Neural progenitor cell (in vitro differentiated cells): ENCODE measurements at regions not wholly inside any gene's neighbourhood (a gene's known extent, or its start where the extent isn't known, plus 50 kb on each side); places are given as distances from the start of the nearest gene placed in this dataset.

Experiments
- DNase-seq: peaks from one replicate; pipeline ENCODE4 v3.0.0-alpha.2; 2016; ENCODE audit warnings: low spot score
- H2AFZ ChIP-seq: fragments of 200-600 bp; sonication (generic); replicated peaks from 2 replicates; pipeline ENCODE4 v1.6.1; 2016; ENCODE audit warnings: antibody characterized with exemption
- H3F3A ChIP-seq: fragments of 200-600 bp; sonication (generic); 2 replicates; pipeline ENCODE4 v1.6.1; 2016; ENCODE audit warnings: antibody characterized with exemption, low read depth
- H3K27ac ChIP-seq: fragments of 200-600 bp; sonication (generic); 2 replicates; pipeline ENCODE4 v1.5.1; 2016; ENCODE audit warnings: mild to moderate bottlenecking
- H3K27me3 ChIP-seq: fragments of 200-600 bp; sonication (generic); 2 replicates; pipeline ENCODE4 v1.6.1; 2016; ENCODE audit warnings: mild to moderate bottlenecking, moderate library complexity
- H3K36me3 ChIP-seq: fragments of 200-600 bp; sonication (generic); 2 replicates; pipeline ENCODE4 v1.5.1; 2016
- H3K4me1 ChIP-seq: fragments of 200-600 bp; sonication (generic); 2 replicates; pipeline ENCODE4 v1.6.1; 2016; ENCODE audit warnings: mixed run types
- H3K4me2 ChIP-seq: fragments of 200-600 bp; sonication (generic); 2 replicates; pipeline ENCODE4 v1.6.1; 2016
- H3K4me3 ChIP-seq: fragments of 200-600 bp; sonication (generic); 2 replicates; pipeline ENCODE4 v1.5.1; 2016
- H3K79me2 ChIP-seq: fragments of 200-600 bp; sonication (generic); 2 replicates; pipeline ENCODE4 v1.6.1; 2016; ENCODE audit warnings: low read depth
- H3K9ac ChIP-seq: fragments of 200-600 bp; sonication (generic); 2 replicates; pipeline ENCODE4 v1.6.1; 2016
- H3K9me3 ChIP-seq: fragments of 200-600 bp; sonication (generic); 2 replicates; pipeline ENCODE4 v1.5.1; 2016; ENCODE audit warnings: low read depth
- H4K20me1 ChIP-seq: fragments of 200-600 bp; sonication (generic); 2 replicates; pipeline ENCODE4 v1.6.1; 2016; ENCODE audit warnings: low read depth
- H3K27ac Mint-ChIP-seq: 3 replicates; pipeline ENCODE4 v1.8.0; 2021; ENCODE audit warnings: mixed read lengths
- H3K27me3 Mint-ChIP-seq: 2 replicates; pipeline ENCODE4 v1.8.0; 2022; ENCODE audit warnings: low read depth, mild to moderate bottlenecking, inconsistent platforms, moderate library complexity, mixed read lengths; ENCODE audit not compliant: insufficient read depth
- H3K36me3 Mint-ChIP-seq: 3 replicates; pipeline ENCODE4 v1.8.0; 2021; ENCODE audit warnings: mixed read lengths
- H3K4me1 Mint-ChIP-seq: 3 replicates; pipeline ENCODE4 v1.8.0; 2021; ENCODE audit warnings: mixed read lengths
- H3K4me3 Mint-ChIP-seq: 3 replicates; pipeline ENCODE4 v1.8.0; 2021; ENCODE audit warnings: mild to moderate bottlenecking, moderate library complexity, mixed read lengths
- H3K9me3 Mint-ChIP-seq: 3 replicates; pipeline ENCODE4 v1.8.0; 2020; ENCODE audit warnings: mixed read lengths
- EZH2 ChIP-seq: fragments of 200-600 bp; sonication (generic); IDR thresholded peaks from 2 replicates; pipeline ENCODE4 v1.6.1; 2017; ENCODE audit warnings: antibody characterized with exemption, mild to moderate bottlenecking, moderate library complexity
- EZH2phosphoT487 ChIP-seq: fragments of 200-600 bp; sonication (generic); IDR thresholded peaks from 2 replicates; pipeline ENCODE4 v1.6.1; 2017; ENCODE audit warnings: antibody characterized with exemption
- TF ChIP-seq, protein P1 (sequence below): fragments of 200-600 bp; sonication (generic); IDR thresholded peaks from 2 replicates; pipeline ENCODE4 v1.5.1; 2017; ENCODE audit warnings: antibody characterized with exemption, mild to moderate bottlenecking

DNA sequence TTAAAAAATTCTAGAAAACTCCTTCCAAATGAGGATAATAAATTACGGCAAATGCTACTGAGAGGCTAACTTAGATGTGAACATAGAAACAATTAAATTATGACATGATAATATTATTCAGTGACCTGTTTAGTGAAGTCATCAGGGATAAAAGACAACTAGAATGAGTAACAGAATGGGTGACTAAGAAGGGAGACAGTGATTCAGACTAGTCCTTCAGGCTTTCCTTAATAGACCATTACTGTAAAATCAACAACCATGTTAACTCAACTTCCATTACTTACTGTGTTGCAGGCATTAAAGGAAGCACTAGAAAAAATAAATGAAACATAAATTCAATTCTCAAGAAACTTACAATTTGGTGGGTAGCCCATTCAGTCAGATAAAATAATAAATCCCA is 543.9 kb upstream of the LRFN5 start:
- H3K4me1 Mint-ChIP-seq = no peaks in the 10 kb centered on the region
- Histone ChIP-seq H3K36me3 (no peaks in the 10 kb centered on the region), H3K4me3 (no peak overlapping the region), H3K9ac (no peak overlapping the region), H3K27ac (no peak overlapping the region), H3K4me1 (no peaks in the 10 kb centered on the region), H3K79me2 (no peaks in the 10 kb centered on the region), H3K9me3 (no peaks in the 10 kb centered on the region), H2AFZ (no peak overlapping the region), H3K4me2 (no peak overlapping the region), H3K27me3 (no peaks in the 10 kb centered on the region), H3F3A (no peaks in the 10 kb centered on the region), H4K20me1 (no peaks in the 10 kb centered on the region)
- no peaks in the 10 kb centered on the region for H3K27me3 Mint-ChIP-seq
- H3K27ac Mint-ChIP-seq = no peak overlapping the region
- H3K9me3 Mint-ChIP-seq = no peaks in the 10 kb centered on the region
- TF ChIP-seq EZH2 = no peak
- TF ChIP-seq, protein P1, sequence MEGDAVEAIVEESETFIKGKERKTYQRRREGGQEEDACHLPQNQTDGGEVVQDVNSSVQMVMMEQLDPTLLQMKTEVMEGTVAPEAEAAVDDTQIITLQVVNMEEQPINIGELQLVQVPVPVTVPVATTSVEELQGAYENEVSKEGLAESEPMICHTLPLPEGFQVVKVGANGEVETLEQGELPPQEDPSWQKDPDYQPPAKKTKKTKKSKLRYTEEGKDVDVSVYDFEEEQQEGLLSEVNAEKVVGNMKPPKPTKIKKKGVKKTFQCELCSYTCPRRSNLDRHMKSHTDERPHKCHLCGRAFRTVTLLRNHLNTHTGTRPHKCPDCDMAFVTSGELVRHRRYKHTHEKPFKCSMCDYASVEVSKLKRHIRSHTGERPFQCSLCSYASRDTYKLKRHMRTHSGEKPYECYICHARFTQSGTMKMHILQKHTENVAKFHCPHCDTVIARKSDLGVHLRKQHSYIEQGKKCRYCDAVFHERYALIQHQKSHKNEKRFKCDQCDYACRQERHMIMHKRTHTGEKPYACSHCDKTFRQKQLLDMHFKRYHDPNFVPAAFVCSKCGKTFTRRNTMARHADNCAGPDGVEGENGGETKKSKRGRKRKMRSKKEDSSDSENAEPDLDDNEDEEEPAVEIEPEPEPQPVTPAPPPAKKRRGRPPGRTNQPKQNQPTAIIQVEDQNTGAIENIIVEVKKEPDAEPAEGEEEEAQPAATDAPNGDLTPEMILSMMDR = no peak
- no peak for TF ChIP-seq EZH2phosphoT487
- DNase-seq = no peak
- no peaks in the 10 kb centered on the region for H3K36me3 Mint-ChIP-seq
- no peak overlapping the region for H3K4me3 Mint-ChIP-seq

DNA sequence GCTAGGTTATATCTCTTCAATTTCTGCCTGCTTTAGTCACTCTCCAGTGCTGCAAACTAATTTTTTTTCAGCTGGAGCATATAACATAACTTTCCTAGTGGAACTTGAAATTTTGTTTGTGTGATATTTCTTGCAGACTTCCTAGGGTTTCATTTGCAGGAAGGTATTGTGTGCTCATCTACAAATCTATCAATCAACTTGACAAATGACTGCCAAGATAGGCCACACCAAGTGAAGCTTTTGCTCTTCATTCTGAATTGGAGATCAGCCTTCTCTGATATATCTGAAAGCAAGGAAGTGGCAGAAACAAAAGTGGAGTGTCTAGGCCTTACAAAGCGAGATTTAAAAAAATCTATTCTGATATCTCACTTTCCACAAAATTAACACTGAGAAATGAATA is 551.1 kb upstream of the LRFN5 start:
- H3K4me1 Mint-ChIP-seq = no peaks in the 10 kb centered on the region
- H3K36me3 ChIP-seq = no peaks in the 10 kb centered on the region
- no peak for DNase-seq
- H2AFZ ChIP-seq = no peak overlapping the region
- H4K20me1 ChIP-seq = no peaks in the 10 kb centered on the region
- no peaks in the 10 kb centered on the region for H3K9me3 ChIP-seq
- no peaks in the 10 kb centered on the region for H3K27me3 Mint-ChIP-seq
- no peaks in the 10 kb centered on the region for H3K9me3 Mint-ChIP-seq
- no peaks in the 10 kb centered on the region for H3K36me3 Mint-ChIP-seq
- no peak overlapping the region for H3K4me3 Mint-ChIP-seq
- H3K4me2 ChIP-seq = no peak overlapping the region
- H3F3A ChIP-seq = no peaks in the 10 kb centered on the region
- H3K27ac Mint-ChIP-seq = no peak overlapping the region
- no peaks in the 10 kb centered on the region for H3K4me1 ChIP-seq
- no peak overlapping the region for H3K4me3 ChIP-seq
- H3K27ac ChIP-seq = no peak overlapping the region
- no peaks in the 10 kb centered on the region for H3K79me2 ChIP-seq
- no peak overlapping the region for H3K9ac ChIP-seq
- H3K27me3 ChIP-seq = no peaks in the 10 kb centered on the region
- TF ChIP-seq EZH2phosphoT487 = no peak
- TF ChIP-seq, protein P1 = no peak
- no peak for TF ChIP-seq EZH2

DNA sequence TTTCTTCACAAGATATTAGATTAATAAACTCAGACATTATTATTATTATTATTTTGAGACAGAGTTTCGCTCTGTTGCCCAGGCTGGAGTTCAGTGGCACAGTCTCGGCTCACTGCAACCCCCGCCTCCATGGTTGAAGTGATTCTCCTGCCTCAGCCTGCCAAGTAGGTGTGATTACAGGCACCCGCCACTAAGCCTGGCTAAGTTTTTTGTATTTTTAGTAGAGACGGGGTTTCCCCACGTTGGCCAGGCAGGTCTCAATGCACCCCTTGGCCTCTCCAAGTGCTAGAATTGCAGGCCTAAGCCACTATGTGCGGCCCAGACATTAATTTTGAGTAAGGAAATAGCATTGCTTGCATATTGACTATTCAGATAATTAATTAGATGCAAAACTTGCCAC is 554.9 kb upstream of the LRFN5 start:
- H3K36me3 ChIP-seq = no peaks in the 10 kb centered on the region
- no peaks in the 10 kb centered on the region for H4K20me1 ChIP-seq
- H2AFZ ChIP-seq = no peak overlapping the region
- Mint-ChIP-seq H3K27ac (no peak overlapping the region), H3K9me3 (no peaks in the 10 kb centered on the region), H3K4me3 (no peak overlapping the region), H3K27me3 (no peaks in the 10 kb centered on the region), H3K4me1 (no peaks in the 10 kb centered on the region), H3K36me3 (no peaks in the 10 kb centered on the region)
- H3K9me3 ChIP-seq = no peaks in the 10 kb centered on the region
- peak; percentile 11 for DNase-seq
- TF ChIP-seq EZH2 (no peak), EZH2phosphoT487 (no peak)
- TF ChIP-seq, protein P1 = peak; percentile 7
- H3K4me3 ChIP-seq = no peak overlapping the region
- H3F3A ChIP-seq = no peaks in the 10 kb centered on the region
- H3K4me2 ChIP-seq = no peak overlapping the region
- H3K4me1 ChIP-seq = no peaks in the 10 kb centered on the region
- no peak overlapping the region for H3K27ac ChIP-seq
- H3K79me2 ChIP-seq = no peaks in the 10 kb centered on the region
- H3K9ac ChIP-seq = no peak overlapping the region
- no peaks in the 10 kb centered on the region for H3K27me3 ChIP-seq

DNA sequence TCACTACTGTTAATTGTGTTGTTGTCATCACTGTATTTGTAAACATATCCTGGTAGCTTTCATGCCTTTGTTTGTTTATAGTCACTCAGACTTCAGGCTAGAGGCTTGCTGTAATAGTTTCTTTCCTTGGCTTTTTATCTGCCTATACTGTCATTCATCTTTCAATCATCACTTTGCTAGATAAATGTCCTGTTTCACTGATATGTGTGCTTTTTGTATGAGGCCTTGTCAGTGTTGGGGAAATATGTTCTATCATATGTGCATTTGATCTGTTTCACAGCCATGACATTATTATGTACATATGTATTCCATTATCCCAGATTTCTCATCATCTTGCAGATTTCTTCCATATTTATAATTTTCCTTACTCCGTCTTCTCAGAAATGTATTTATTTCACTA is 558.9 kb upstream of the LRFN5 start:
- no peak overlapping the region for H3K4me2 ChIP-seq
- no peaks in the 10 kb centered on the region for H3K9me3 Mint-ChIP-seq
- H3K4me1 Mint-ChIP-seq = no peaks in the 10 kb centered on the region
- H3K27me3 ChIP-seq = no peaks in the 10 kb centered on the region
- no peaks in the 10 kb centered on the region for H3K36me3 Mint-ChIP-seq
- H3K36me3 ChIP-seq = no peaks in the 10 kb centered on the region
- DNase-seq = no peak
- H3K9me3 ChIP-seq = no peaks in the 10 kb centered on the region
- H3K4me3 ChIP-seq = no peak overlapping the region
- no peaks in the 10 kb centered on the region for H3K79me2 ChIP-seq
- no peak overlapping the region for H3K4me3 Mint-ChIP-seq
- H3K27ac ChIP-seq = no peak overlapping the region
- no peak overlapping the region for H2AFZ ChIP-seq
- H3K4me1 ChIP-seq = no peaks in the 10 kb centered on the region
- no peak overlapping the region for H3K27ac Mint-ChIP-seq
- H3K9ac ChIP-seq = no peak overlapping the region
- TF ChIP-seq EZH2phosphoT487 (no peak), EZH2 (no peak)
- no peaks in the 10 kb centered on the region for H3F3A ChIP-seq
- H3K27me3 Mint-ChIP-seq = peaks cover 2% of the 10 kb centered on the region
- H4K20me1 ChIP-seq = no peaks in the 10 kb centered on the region
